HPDE6-E6E7 (cell line): ENCODE measurements at regions not wholly inside any gene's neighbourhood (a gene's known extent, or its start where the extent isn't known, plus 50 kb on each side); places are given as distances from the start of the nearest gene placed in this dataset.
"Not testable (repeated sequence)": the region's sequence is repeated elsewhere in the genome, so short reads cannot be mapped to it uniquely, and the experiment has no call there.

ENCODE experiments used
- DNase-seq: peaks from one replicate; pipeline ENCODE4 v3.0.0; 2011; ENCODE audit warnings: missing footprints; ENCODE audit errors: extremely low spot score

- DNase-seq, result no peak
Measured at GRCh38 chr1:226461087-226461486, 53.2 kb upstream of the PARP1 start.

DNA sequence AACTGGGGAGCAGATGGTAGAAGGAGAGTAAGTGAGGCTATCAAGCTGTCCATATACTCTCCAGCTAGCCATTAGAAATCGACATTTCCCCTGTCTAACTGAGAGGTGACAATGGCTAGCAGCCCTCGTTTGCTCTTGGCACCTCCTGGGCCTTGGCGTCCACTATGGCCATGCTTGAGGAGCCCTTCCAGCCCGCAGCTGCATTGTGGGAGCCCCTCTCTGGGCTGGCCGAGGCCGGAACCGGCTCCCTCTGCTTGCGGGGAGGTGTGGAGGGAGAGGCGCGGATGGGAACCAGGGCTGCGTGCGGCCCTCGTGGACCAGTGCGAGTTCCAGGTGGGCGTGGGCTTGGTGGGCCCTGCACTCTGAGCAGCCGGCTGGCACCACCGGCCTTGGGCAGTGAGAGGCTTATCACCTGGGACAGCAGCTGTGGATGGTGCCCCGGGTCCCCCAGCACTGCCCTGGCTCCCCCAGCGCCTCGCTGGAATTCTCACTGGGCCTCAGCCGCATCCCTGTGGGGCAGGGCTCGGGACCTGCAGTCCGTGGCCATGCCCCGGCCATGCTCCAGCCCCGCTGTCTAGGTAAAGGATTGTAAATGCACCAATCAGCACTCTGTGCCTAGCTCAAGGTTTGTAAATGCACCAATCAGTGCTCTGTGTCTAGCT is 56.2 kb upstream of the PARP1 start:
- no peak for DNase-seq

DNA sequence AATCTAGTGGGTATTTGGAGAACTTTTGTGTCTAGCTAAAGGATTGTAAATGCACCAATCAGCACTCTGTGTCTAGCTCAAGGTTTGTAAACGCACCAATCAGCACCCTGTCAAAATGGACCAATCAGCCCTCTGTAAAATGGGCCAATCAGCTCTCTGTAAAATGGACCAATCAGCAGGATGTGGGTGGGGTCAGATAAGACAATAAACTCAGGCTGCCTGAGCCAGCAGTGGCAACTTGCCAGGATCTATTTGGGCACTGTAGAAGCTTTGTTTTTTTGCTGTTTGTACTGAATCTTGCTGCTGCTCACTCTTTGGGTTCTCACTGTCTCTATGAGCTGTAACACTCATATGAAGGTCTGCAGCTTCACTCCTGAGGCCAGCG is 56.7 kb upstream of the PARP1 start:
- not testable (repeated sequence) for DNase-seq

DNA sequence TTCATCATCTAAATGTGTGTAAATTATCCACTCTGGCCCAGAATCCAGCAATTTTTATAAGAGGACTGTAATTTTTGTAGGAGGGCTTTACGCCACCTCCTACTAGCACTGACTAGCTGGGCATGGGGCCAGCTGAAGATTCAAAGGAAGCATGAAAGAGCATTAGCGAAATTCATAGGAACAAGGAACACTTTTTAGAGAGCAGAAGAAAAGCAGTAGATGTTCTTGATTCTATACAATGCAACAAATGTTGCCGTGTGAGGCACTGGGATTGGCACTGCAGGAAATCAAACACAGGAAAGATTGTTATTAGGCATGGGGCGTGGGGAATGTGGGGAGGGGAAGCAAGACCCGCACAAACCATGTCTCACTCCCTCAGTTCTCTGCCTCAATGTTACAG is 58.4 kb upstream of the PARP1 start:
- no peak for DNase-seq

- no peak for DNase-seq
Measured at GRCh38 chr1:226467443-226467842, 59.5 kb upstream of the PARP1 start.

- no peak for DNase-seq
Measured at GRCh38 chr1:226470921-226471866, 63.3 kb upstream of the PARP1 start.

DNA sequence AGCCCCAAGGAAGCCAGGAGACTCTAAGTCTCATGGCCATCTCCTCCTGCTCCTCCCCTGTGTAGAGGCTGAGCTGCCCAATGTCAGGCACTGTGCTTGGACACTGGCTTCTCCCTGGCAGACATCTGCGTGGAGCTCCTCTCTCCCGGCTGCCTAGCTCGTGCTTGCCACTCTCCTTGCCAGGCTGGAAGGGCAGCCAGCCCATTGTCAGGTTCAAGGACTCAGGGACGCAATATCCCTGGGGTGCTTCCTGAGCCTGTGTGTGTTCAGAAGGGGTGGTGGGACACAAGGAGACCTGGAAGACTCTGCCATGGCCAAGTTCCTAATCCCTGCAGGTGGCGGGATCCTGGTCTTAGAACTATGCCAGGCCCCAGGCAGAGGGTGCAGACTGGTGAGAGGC is 65.4 kb upstream of the PARP1 start:
- no peak for DNase-seq

DNA sequence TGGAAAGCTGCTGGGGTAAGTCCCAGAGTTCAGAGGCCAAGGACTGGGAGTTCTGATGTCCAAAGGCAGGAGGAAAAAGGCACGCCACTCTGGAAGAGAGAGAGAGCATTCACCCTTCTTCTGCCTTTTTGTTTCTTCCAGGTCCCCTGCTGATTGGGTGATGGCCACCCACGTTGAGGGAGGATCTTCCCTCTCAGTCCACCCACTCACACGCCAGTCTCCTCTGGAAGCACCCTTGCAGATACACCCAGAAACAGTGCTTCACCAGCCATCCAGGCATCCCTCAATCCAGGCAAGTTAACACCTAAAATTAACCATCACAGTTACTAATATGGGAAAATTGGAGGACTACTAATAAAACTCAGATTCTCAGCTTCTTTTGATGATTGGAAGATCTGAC is 66.1 kb upstream of the PARP1 start:
- no peak for DNase-seq

- no peak for DNase-seq
Measured at GRCh38 chr1:226474443-226475141, 66.7 kb upstream of the PARP1 start.

DNA sequence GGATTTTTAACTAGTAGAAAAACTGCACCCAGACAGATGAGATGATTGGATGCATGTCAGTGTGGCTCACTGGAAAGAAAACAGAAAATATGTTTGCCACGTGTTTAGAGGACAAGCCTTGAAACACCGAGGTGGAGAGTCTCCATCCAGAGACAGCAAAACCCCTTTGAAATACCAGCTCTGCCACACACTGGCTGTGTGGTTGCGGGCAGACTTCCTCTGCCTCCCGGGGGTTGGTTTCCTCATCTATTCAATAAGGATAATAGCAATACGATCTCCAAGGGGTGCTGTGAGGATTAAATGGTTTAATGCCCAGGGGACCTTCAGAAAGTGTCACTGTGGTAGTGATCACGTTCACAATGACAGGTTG is 67.2 kb upstream of the PARP1 start:
- DNase-seq, result no peak

GRCh38 chr1:226476066-226476465 is 68.2 kb upstream of the PARP1 start:
- no peak for DNase-seq

GRCh38 chr1:226476648-226477319 is 68.9 kb upstream of the PARP1 start:
- DNase-seq, result no peak

DNA sequence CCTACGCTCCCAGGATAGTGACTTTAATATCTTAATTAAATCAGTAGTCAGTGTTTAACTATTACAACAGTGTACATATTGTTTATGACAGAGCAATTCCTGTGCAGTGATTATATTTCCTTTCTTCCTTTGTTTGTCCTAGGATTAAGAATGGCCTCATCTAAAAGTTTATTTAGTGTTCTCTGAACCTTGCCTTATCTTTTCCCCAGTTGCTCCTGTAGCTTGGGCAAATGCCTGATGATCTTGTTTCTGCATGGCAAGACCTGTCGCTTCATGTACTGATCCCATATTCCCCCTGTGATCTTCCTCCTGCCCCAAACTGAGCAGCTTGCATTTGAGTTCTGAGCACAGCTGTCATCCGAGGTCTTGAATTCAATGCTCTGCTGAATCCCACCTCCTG is 69.1 kb upstream of the STUM start:
- DNase-seq, result peak; percentile 25

DNA sequence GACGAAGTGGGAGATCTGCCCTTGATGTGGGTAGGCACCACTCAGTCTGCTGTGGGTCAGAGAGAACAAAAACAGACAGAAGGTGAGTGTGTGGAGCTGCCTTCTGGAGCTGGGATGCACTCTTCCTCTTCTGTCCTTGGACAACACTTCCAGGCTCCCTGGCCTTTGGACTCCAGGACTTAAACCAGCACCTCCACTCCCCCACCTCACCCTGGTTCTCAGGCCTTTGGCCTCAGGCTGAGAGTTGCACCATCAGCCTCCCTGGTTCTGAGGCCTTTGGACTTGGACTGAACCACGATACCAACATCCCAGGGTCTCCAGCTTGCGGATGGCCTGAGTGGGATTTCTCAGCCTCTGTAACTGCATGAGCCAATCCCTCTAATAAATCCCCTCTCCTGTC is 68.1 kb upstream of the STUM start:
- DNase-seq, result no peak

- DNase-seq, result no peak
Measured at GRCh38 chr1:226481133-226481532, 67.4 kb upstream of the STUM start.

DNA sequence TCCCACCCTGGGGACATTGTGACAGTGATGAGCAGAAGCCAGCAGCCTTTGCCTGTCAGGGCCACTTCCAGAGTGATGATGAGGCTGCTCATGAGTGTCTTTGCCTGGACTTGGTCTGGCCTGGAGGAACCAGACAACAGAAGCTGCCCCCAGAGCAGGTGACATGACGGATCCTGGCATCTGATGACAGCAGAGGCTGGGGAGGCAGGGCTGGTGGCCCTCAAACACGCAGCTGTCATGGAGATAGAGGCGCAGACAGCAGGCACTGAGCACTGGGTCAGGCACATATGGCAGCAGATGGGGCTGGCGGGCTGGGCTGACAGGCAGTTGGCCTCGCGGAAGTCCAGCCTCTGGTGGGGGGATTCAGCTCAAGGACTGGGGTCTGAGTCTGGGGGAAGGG is 66.4 kb upstream of the STUM start:
- no peak for DNase-seq

GRCh38 chr1:226482975-226483700 is 65.4 kb upstream of the STUM start:
- DNase-seq, result no peak

DNA sequence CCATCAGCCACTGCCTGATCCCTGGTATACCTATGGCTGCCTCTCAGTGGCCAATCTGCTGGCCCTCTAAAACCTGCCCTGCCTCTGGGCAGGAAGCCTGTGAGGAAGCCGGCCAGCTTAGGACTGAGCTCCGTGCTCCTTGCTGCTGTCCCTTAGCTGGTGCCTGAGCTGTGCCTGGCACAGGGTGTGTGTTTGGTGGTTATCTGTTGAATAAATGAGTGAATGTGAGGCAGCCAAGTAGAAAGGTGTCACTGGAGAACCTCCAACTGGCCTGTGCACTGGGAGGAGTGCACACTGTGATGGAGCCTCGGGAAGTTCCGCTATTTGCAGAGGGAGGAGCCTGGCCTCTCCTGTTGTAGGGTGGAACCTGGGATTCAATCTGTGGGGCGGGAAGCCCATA is 63.4 kb upstream of the STUM start:
- DNase-seq, result no peak

DNA sequence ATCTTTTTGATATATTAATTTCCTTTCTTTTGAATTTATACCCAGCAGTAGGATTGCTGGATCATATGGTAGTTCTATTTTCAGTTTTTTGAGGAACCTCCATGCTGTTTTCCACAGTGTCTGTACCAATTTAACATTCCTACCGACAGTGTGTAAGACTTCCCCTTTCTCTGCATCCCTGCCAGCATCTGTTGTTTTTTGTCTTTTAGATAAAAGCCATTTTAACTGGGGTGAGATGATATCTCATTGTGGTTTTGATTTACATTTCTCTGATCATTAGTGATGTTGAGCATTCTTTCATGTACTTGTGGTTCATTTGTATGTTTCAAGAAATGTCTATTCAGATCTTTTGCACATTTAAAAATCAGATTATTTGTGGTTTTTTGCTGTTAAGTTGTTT is 62.4 kb upstream of the STUM start:
- no peak for DNase-seq

DNA sequence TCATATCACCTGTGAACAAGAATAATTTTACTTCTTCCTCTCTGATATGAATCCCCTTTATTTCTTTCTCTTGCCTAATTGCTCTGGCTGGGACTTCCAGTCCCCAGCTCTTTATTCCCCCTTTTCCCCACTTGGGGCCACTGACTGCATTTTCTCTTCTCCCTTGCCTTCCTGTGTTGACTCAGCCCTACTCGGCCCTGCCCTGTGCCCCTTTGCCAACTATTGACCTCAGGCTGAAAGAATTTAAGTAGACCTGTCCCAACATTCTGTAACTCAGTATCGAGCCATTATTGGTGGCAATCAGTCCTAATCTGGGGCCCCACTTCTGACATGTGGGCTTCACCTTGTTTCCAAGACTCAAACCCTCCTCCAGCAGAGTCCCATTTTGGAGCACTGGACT is 60.6 kb upstream of the STUM start:
- DNase-seq, result no peak

GRCh38 chr1:226489718-226490425 is 58.7 kb upstream of the STUM start:
- no peak for DNase-seq
